GM21737 (cell line): ENCODE measurements at regions not wholly inside any gene's neighbourhood (a gene's known extent, or its start where the extent isn't known, plus 50 kb on each side); places are given as distances from the start of the nearest gene placed in this dataset.
A peak's percentile ranks its signal among the peaks of the same experiment; 100 is the strongest.
"Not testable (repeated sequence)": the region's sequence is repeated elsewhere in the genome, so short reads cannot be mapped to it uniquely, and the experiment has no call there.

Experiments
- ATAC-seq: cut with Tn5 transposase; IDR thresholded peaks from one replicate; pipeline ENCODE4 v1.9.1; 2021; ENCODE audit warnings: mild to moderate bottlenecking, moderate library complexity; ENCODE audit not compliant: unreplicated experiment

DNA sequence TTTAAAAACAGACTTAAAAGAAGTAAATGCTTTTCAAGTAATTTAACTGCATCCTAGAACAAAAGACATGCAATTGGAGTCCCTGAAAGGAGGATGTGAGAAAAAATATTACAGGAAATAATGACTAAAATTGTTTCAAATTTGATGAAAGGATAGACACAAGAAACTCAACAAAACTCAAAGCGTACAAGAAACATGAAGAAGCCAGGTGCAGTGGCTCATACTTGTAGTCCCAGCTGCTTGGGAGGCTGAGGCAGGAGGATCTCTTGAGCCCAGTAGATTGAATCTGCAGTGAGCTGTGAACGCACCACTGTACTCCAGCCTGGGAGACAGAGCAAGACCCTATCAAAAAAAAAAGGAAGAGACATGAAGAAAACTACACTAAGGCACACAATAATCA lies 118.1 kb upstream of the SLC39A10 start:
- no peak for ATAC-seq

DNA sequence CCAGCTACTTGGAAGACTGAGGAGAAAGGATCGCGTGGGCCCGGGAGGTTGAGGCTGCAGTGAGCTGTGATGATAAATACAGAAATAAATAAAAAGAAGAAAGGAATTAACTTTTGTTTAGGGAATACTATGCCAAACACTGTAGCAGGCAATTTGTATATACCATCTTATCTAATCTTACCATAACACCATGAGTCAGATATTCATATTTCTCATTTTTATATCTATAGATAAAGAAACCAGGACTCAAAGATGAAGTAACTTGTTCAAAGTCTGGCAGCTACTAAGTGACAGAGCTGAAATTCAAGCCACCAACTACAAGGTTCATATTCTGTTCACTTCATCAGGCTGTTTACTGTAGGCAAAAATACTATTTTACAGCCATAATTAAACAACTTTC lies 119.2 kb upstream of the SLC39A10 start:
- no peak for ATAC-seq

DNA sequence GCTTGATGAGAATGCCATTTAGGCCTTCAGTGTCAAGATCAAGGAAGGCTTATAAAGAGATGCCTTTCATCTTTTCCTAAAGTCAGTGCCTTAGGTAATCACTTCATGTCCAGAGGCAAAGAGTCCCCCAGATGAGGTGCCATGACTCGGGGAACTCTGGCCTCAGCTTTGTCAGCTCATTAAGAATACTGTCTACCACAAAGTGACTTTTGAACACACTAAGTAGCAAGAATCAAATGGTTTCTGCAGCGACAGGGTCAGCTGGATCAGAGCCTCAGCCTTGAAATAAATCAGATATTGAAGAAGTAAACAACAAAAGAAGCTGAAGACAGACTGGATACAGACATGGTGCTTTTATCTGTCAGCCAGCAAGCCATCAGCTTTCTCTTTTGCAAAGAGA lies 120.1 kb upstream of the SLC39A10 start:
- no peak for ATAC-seq

DNA sequence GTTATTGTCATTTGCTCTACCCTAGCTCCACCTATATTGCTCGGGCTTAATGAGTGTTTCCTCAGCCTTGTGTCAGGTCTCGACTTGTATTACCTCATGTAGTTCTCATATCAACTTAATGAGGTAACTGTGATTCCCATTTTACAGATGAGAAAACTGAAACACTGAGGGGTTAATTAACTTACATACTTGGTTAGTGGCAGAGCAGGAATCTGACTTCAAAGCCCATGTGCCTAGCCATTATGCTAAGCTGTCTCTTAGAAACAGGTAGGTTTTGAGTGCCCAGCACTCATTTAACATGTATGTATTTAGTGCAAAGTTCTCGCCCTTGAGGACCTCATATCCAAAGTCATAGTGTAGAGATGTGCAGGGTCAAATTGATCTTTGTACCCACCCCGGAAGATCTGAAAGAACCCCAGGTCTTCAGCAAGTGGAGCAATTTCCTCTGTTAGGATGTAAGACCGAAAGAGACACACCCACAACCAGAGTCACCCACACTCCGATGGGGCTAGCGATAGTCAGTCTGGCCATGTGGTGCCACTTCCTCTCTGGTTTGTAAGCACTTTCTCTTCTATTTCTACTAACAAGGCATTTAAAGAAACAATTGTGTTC lies 121.0 kb upstream of the SLC39A10 start:
- ATAC-seq, result peak; percentile 87

- ATAC-seq, result no peak
Measured at GRCh38 chr2:195534971-195535370, 122.1 kb upstream of the SLC39A10 start.

DNA sequence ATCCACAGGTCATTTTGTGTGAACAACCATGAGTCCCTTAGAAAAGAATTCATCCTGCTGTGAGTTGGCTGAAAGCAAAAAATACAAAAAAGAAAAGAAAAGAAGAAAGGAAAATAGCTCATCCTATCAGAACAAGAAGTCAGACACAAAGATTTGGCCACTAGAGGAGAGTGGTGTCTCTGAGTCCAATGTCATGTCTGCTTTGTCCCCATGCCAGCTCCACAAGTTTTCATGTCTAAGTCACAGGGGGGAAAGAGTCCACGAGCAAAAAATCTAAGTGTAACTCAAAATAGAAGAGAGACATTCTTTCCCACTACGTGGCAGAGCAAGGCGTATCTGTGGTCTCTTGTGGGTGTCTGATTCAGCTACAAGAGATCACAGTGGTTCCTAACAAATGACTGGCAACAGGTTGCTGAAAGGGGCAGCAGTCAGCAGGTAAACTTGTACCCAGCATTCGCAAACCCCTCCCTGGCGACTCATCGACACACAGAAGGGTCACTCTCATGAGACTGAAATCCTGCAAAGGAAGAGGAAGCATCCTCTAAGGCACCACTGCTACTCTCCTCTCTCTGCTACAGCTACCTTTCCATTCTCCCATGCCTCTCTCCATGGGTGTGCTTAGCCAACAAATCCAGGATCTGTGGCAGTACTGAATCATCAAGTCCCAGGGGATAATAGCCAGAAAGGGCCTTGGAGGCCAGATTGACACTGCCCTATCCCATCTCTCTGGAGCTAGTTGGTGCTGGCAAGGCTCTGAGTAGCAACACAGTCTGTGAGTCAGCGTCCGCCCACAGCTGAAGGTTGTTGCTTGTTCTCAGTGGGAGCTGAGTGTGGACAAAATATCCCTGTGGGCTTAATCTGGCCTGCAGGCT lies 123.0 kb upstream of the SLC39A10 start:
- ATAC-seq, result peak; percentile 29

DNA sequence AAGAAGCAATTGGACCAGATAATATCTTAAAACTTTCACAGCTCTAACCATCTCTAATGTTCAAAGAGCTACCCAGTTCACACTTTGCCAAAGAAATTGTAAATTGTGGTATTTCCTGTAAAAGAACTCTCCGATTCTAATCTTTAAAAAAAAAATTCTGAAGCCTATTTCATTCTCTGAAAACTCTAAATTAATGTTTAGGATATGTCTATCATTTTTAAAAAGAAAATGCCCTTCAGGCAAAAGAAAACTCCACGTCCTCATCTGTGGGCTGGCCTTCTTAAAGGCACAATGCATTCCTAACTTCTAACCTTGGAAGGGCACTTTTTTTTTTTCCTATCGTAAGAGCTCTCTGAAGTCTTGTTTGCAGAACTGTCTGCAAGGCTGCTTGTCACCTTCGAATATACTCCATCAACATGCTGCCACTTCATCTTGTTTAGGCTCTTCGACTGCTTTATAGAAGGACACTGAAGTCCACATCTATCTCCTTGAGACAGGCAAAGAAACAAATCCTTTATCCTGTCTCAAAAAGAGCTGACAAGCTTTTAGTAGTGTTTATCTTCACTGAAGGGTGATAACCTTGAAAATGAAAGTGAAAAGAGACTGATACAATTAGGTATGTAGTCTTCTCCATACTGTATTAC lies 124.3 kb upstream of the SLC39A10 start:
- peak; percentile 37 for ATAC-seq

- no peak for ATAC-seq
Measured at GRCh38 chr2:195532255-195532627, 124.8 kb upstream of the SLC39A10 start.

GRCh38 chr2:195531754-195532153 lies 125.3 kb upstream of the SLC39A10 start:
- no peak for ATAC-seq

- not testable (repeated sequence) for ATAC-seq
Measured at GRCh38 chr2:195523242-195523641, 133.8 kb upstream of the SLC39A10 start.

DNA sequence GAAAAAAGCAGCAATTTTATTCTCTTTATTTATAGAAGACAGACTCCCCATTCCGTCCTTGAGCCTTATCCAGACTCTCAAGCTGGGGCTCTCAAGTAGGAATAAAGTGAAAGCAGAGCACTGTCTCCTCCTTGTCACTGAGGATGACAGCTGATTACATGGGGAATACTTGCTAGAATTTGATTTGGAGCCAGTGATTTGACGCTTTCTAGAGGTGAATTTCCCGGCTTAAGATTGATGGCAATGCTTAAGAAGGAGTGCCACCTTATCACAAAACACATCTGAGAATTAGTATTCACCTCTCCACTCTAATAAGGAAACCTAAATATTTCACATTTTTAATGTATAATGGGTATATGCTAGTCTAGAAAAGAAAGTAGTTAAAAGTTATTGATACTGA lies 135.4 kb upstream of the SLC39A10 start:
- no peak for ATAC-seq

- ATAC-seq, result no peak
Measured at GRCh38 chr2:195520671-195521155, 136.3 kb upstream of the SLC39A10 start.

- no peak for ATAC-seq
Measured at GRCh38 chr2:195515551-195515950, 141.5 kb upstream of the SLC39A10 start.

- ATAC-seq, result no peak
Measured at GRCh38 chr2:195514365-195514764, 142.7 kb upstream of the SLC39A10 start.

- ATAC-seq, result no peak
Measured at GRCh38 chr2:195513119-195513518, 143.9 kb upstream of the SLC39A10 start.

- ATAC-seq, result no peak
Measured at GRCh38 chr2:195509551-195509950, 147.5 kb upstream of the SLC39A10 start.

GRCh38 chr2:195508139-195508455 lies 148.9 kb upstream of the SLC39A10 start:
- no peak for ATAC-seq

- no peak for ATAC-seq
Measured at GRCh38 chr2:195507447-195508138, 149.4 kb upstream of the SLC39A10 start.

DNA sequence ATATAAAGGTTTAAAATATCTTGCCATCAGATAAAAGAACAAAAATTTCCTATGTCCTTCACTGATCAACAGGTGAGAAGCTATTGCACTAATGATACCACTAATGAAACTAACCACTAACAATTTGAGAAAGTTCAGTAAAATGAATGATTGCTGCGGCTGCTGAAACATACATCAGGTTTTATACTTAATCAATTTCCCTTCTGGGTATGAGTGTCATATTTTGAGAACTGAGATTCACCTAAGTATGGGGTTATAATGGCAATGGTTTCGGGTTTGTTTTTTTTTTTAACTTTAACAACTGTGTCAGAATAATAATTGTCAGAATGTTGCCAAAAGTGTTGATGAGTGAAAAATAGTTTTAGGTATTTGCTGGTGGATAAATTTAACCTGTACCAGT lies 151.3 kb upstream of the SLC39A10 start:
- ATAC-seq, result peak; percentile 89

- no peak for ATAC-seq
Measured at GRCh38 chr2:195503208-195503607, 153.8 kb upstream of the SLC39A10 start.

DNA sequence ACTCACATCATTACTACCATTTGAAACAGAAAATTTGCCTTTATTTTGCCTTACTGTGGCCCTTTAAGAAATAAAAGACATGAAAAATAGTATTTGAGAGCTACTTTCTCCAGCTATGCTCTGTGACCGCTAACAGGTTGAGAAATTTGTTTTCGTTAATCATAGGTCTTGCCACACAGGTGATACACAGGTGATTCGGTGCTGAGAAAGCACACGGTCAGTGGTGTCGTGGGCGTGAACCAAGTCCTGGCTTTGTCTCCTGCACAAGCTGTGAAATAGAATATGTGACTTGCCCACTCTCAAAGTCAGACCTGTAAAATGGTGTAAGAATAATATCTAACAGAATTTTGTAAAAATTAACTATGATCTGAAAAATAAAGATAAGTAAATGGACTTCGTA lies 155.3 kb upstream of the SLC39A10 start:
- ATAC-seq, result no peak
